Esophagus (tissue), 2 donors: ENCODE measurements at regions not wholly inside any gene's neighbourhood (a gene's known extent, or its start where the extent isn't known, plus 50 kb on each side); places are given as distances from the start of the nearest gene placed in this dataset.

Experiments used
- H3K27ac ChIP-seq, 2 donors: one replicate each; pipeline ENCODE4 v1.5.1; 2013; ENCODE audit warnings: low read depth in 2 of 2, mild to moderate bottlenecking in 2 of 2, inconsistent platforms in 1 of 2, low read length in 1 of 2, moderate library complexity in 1 of 2
- H3K27me3 ChIP-seq, 2 donors: one replicate each; pipeline ENCODE4 v1.6.1; 2013; ENCODE audit warnings: low read length in 2 of 2, control low read depth in 1 of 2, mild to moderate bottlenecking in 1 of 2; ENCODE audit not compliant: insufficient read depth in 2 of 2, control insufficient read depth in 1 of 2
- H3K36me3 ChIP-seq, 2 donors: one replicate each; pipeline ENCODE4 v1.6.1; 2013; ENCODE audit warnings: low read length in 1 of 2; ENCODE audit not compliant: control insufficient read depth in 2 of 2, insufficient read depth in 2 of 2
- H3K4me1 ChIP-seq, 2 donors: one replicate each; pipeline ENCODE4 v1.6.1; 2013; ENCODE audit warnings: low read length in 1 of 2; ENCODE audit not compliant: control insufficient read depth in 2 of 2, insufficient read depth in 2 of 2
- H3K4me3 ChIP-seq, 2 donors: one replicate each; pipeline ENCODE4 v1.5.1; 2013; ENCODE audit warnings: low read length in 2 of 2, mild to moderate bottlenecking in 2 of 2, low read depth in 1 of 2, moderate library complexity in 1 of 2
- H3K9me3 ChIP-seq, 2 donors: one replicate each; pipeline ENCODE4 v1.6.1; 2013; ENCODE audit warnings: mild to moderate bottlenecking in 2 of 2, low read depth in 1 of 2, low read length in 1 of 2, moderate library complexity in 1 of 2; ENCODE audit not compliant: control insufficient read depth in 2 of 2, insufficient read depth in 1 of 2
- WGBS, 2 donors: extraction: QIAGEN DNeasy Blood & Tissue Kit; methylation state at CpG; one replicate each; pipeline ENCODE4 v1.1.7; 2013; 5-methylcytosine and 5-hydroxymethylcytosine counted together
- donor health status: healthy with polysubstance abuse.
- donor health status: Bipolar disorder and iron deficiency.

GRCh38 chr3:153293265-153293664 lies 131.2 kb downstream of the RAP2B start:
- Histone ChIP-seq H3K36me3 (no peaks in the 10 kb centered on the region), H3K27ac (no peak overlapping the region), H3K4me3 (no peak overlapping the region), H3K27me3 (no peaks in the 10 kb centered on the region), H3K4me1 (no peaks in the 10 kb centered on the region), H3K9me3 (no peaks in the 10 kb centered on the region)
- WGBS, 2 donors, result 26 to 47% methylated on average over 5 of the region's 5 CpGs

- Histone ChIP-seq H3K9me3 (no peaks in the 10 kb centered on the region), H3K27ac (no peak overlapping the region), H3K27me3 (no peaks in the 10 kb centered on the region), H3K4me1 (no peaks in the 10 kb centered on the region), H3K4me3 (no peak overlapping the region), H3K36me3 (no peaks in the 10 kb centered on the region)
Measured at GRCh38 chr3:153295901-153296300, 133.9 kb downstream of the RAP2B start.

GRCh38 chr3:153305189-153305588 lies 143.2 kb downstream of the RAP2B start:
- no peak overlapping the region for H3K4me3 ChIP-seq
- H3K9me3 ChIP-seq, result no peaks in the 10 kb centered on the region
- no peaks in the 10 kb centered on the region for H3K4me1 ChIP-seq
- no peaks in the 10 kb centered on the region for H3K36me3 ChIP-seq
- WGBS, 2 donors, result 43 to 47% methylated on average over 2 of the region's 2 CpGs
- H3K27me3 ChIP-seq, result no peaks in the 10 kb centered on the region
- no peak overlapping the region for H3K27ac ChIP-seq

- Histone ChIP-seq H3K36me3 (no peaks in the 10 kb centered on the region), H3K4me3 (no peak overlapping the region), H3K27me3 (no peaks in the 10 kb centered on the region), H3K27ac (no peak overlapping the region), H3K9me3 (no peaks in the 10 kb centered on the region), H3K4me1 (no peaks in the 10 kb centered on the region)
- 70 to 72% methylated on average over 1 of the region's 1 CpG for WGBS, 2 donors
Measured at GRCh38 chr3:153311541-153311940, 149.5 kb downstream of the RAP2B start.

- 58 to 60% methylated on average over 1 of the region's 1 CpG for WGBS, 2 donors
Measured at GRCh38 chr3:153313302-153313965, 151.4 kb downstream of the RAP2B start.

GRCh38 chr3:153314038-153314437 lies 152.0 kb downstream of the RAP2B start:
- H3K36me3 ChIP-seq, result no peaks in the 10 kb centered on the region
- no peak overlapping the region for H3K4me3 ChIP-seq
- no peaks in the 10 kb centered on the region for H3K27me3 ChIP-seq
- H3K9me3 ChIP-seq, result no peaks in the 10 kb centered on the region
- H3K27ac ChIP-seq, result no peak overlapping the region
- H3K4me1 ChIP-seq, result no peaks in the 10 kb centered on the region
- WGBS, 2 donors, result 38 to 46% methylated on average over 1 of the region's 1 CpG

More at GRCh38 chr3:153313302-153313965, 151.4 kb downstream of the RAP2B start:
- Histone ChIP-seq H3K4me1 (no peaks in the 10 kb centered on the region), H3K27me3 (no peaks in the 10 kb centered on the region), H3K27ac (no peak overlapping the region), H3K4me3 (no peak overlapping the region), H3K9me3 (no peaks in the 10 kb centered on the region), H3K36me3 (no peaks in the 10 kb centered on the region)

GRCh38 chr3:153315781-153316180 lies 153.8 kb downstream of the RAP2B start:
- H3K36me3 ChIP-seq, result no peaks in the 10 kb centered on the region
- no peaks in the 10 kb centered on the region for H3K4me1 ChIP-seq
- H3K9me3 ChIP-seq, result no peaks in the 10 kb centered on the region
- no peak overlapping the region for H3K27ac ChIP-seq
- H3K4me3 ChIP-seq, result no peak overlapping the region
- no peaks in the 10 kb centered on the region for H3K27me3 ChIP-seq

GRCh38 chr3:153319705-153320554 lies 157.9 kb downstream of the RAP2B start:
- no peak overlapping the region for H3K27ac ChIP-seq
- 20% methylated on average over 2 of the region's 2 CpGs for WGBS, 2 donors

GRCh38 chr3:153320585-153321128 lies 158.6 kb downstream of the RAP2B start:
- H3K9me3 ChIP-seq, result no peaks in the 10 kb centered on the region
- H3K27ac ChIP-seq, result no peak overlapping the region
- H3K36me3 ChIP-seq, result no peaks in the 10 kb centered on the region
- no peaks in the 10 kb centered on the region for H3K27me3 ChIP-seq
- 40 to 50% methylated on average over 6 of the region's 6 CpGs for WGBS, 2 donors
- H3K4me3 ChIP-seq, result no peak overlapping the region
- H3K4me1 ChIP-seq, result no peaks in the 10 kb centered on the region

More at GRCh38 chr3:153319705-153320554, 157.9 kb downstream of the RAP2B start:
- H3K27me3 ChIP-seq, result no peaks in the 10 kb centered on the region
- H3K4me1 ChIP-seq, result no peaks in the 10 kb centered on the region
- no peak overlapping the region for H3K4me3 ChIP-seq
- H3K9me3 ChIP-seq, result no peaks in the 10 kb centered on the region
- H3K36me3 ChIP-seq, result no peaks in the 10 kb centered on the region
